ENCODE measurements at regions not wholly inside any gene's neighbourhood (a gene's known extent, or its start where the extent isn't known, plus 50 kb on each side); places are given as distances from the start of the nearest gene placed in this dataset.
"Not testable (repeated sequence)": the region's sequence is repeated elsewhere in the genome, so short reads cannot be mapped to it uniquely, and the experiment has no call there.

- not testable (repeated sequence) for TF ChIP-seq JUNB (IDR thresholded peaks at IDR 0.05; ENCODE audit: unreplicated experiment); EZH2 (IDR thresholded peaks at IDR 0.05; ENCODE audit: low read depth, unreplicated experiment); CTCF (conservative IDR thresholded peaks at IDR 0.05; ENCODE audit: low read depth in 2 of 2); POLR2AphosphoS5 (IDR thresholded peaks at IDR 0.05; ENCODE audit: low read depth); EZH2phosphoT487 (IDR thresholded peaks at IDR 0.05; ENCODE audit: unreplicated experiment); CREB1 (CRISPR knock-in tag; IDR thresholded peaks at IDR 0.05; ENCODE audit: low read depth); REST (IDR thresholded peaks at IDR 0.05; ENCODE audit: unreplicated experiment); NANOG (IDR thresholded peaks at IDR 0.05; ENCODE audit: borderline replicate concordance); ETS1 (IDR thresholded peaks at IDR 0.05); STAT1 (IDR thresholded peaks at IDR 0.05; ENCODE audit: unreplicated experiment); ZNF331 (CRISPR knock-in tag; IDR thresholded peaks at IDR 0.05; ENCODE audit: low read depth); ZNF114 (CRISPR knock-in tag; IDR thresholded peaks at IDR 0.05); ZNF462 (CRISPR knock-in tag; IDR thresholded peaks at IDR 0.05)
Measured at GRCh38 chr21:10405331-10405730, 116.1 kb upstream of the TPTE start.
